DND-41 (cell line): ENCODE measurements at regions not wholly inside any gene's neighbourhood (a gene's known extent, or its start where the extent isn't known, plus 50 kb on each side); places are given as distances from the start of the nearest gene placed in this dataset.
"Not testable (repeated sequence)": the region's sequence is repeated elsewhere in the genome, so short reads cannot be mapped to it uniquely, and the experiment has no call there.

Experiments used
- ATAC-seq: fragments of 200-7000 bp; cut with Tn5 transposase; 3 replicates; pipeline ENCODE4 v1.9.1; 2021; ENCODE audit warnings: low read depth; ENCODE audit not compliant: insufficient read depth
- DNase-seq: peaks from one replicate; pipeline ENCODE4 v3.0.0-alpha.2; 2020
- H2AFZ ChIP-seq: 2 replicates; pipeline ENCODE4 v1.6.0; 2012; ENCODE audit warnings: low read depth, low read length
- H3K27ac ChIP-seq: 2 replicates; pipeline ENCODE4 v1.5.1; 2012; ENCODE audit warnings: low read length, inconsistent platforms
- H3K27me3 ChIP-seq: fragments of 200-600 bp; sonication (generic); 2 replicates; pipeline ENCODE4 v1.6.0; 2012; ENCODE audit warnings: low read length, mild to moderate bottlenecking, inconsistent platforms; ENCODE audit not compliant: insufficient read depth, poor library complexity
- H3K36me3 ChIP-seq: 2 replicates; pipeline ENCODE4 v1.5.1; 2012; ENCODE audit warnings: low read length, inconsistent platforms; ENCODE audit not compliant: insufficient read depth
- H3K4me1 ChIP-seq: 2 replicates; pipeline ENCODE4 v1.5.1; 2012; ENCODE audit warnings: mild to moderate bottlenecking, low read length; ENCODE audit not compliant: insufficient read depth
- H3K4me2 ChIP-seq: 2 replicates; pipeline ENCODE4 v1.6.0; 2012; ENCODE audit warnings: mild to moderate bottlenecking, moderate library complexity, low read length, inconsistent platforms; ENCODE audit not compliant: insufficient read depth
- H3K4me3 ChIP-seq, 2 experiments: fragments of 200-600 bp in 1 of 2; shearing (Covaris generic) in 1 of 2; 2 replicates each; pipeline ENCODE4 v1.5.1; 2012 to 2016; ENCODE audit warnings: inconsistent platforms in 2 of 2, low read length in 2 of 2, mild to moderate bottlenecking in 2 of 2, low read depth in 1 of 2, moderate library complexity in 1 of 2
- H3K79me2 ChIP-seq: 2 replicates; pipeline ENCODE4 v1.6.0; 2012; ENCODE audit warnings: low read length, inconsistent platforms; ENCODE audit not compliant: insufficient read depth
- H3K9ac ChIP-seq: 2 replicates; pipeline ENCODE4 v1.6.0; 2012; ENCODE audit warnings: low read depth, mild to moderate bottlenecking, inconsistent platforms, low read length, moderate library complexity
- H3K9me3 ChIP-seq: 2 replicates; pipeline ENCODE4 v1.5.1; 2012; ENCODE audit warnings: low read length, moderate library complexity, mild to moderate bottlenecking, inconsistent platforms; ENCODE audit not compliant: insufficient read depth, severe bottlenecking
- H4K20me1 ChIP-seq: 2 replicates; pipeline ENCODE4 v1.6.0; 2012; ENCODE audit warnings: low read length; ENCODE audit not compliant: insufficient read depth
- CTCF ChIP-seq: IDR thresholded peaks from 2 replicates; pipeline ENCODE4 v1.5.1; 2012; ENCODE audit warnings: borderline replicate concordance, low read length, moderate library complexity, mild to moderate bottlenecking; ENCODE audit not compliant: poor library complexity, severe bottlenecking; ENCODE audit errors: extremely low read depth
- EZH2 ChIP-seq: IDR thresholded peaks from 3 replicates; pipeline ENCODE4 v1.6.1; 2012; ENCODE audit warnings: borderline replicate concordance, low read depth, mild to moderate bottlenecking, moderate library complexity, low read length, inconsistent platforms; ENCODE audit not compliant: severe bottlenecking

GRCh38 chr16:62805221-62805857, 769.1 kb upstream of the CDH8 start:
- Histone ChIP-seq H3K4me2 (no peak overlapping the region), H3K4me1 (no peaks in the 10 kb centered on the region), H3K27me3 (no peaks in the 10 kb centered on the region), H3K36me3 (no peaks in the 10 kb centered on the region), H3K79me2 (no peaks in the 10 kb centered on the region), H3K27ac (no peak overlapping the region), H2AFZ (no peak overlapping the region), H3K9me3 (no peaks in the 10 kb centered on the region), H3K9ac (no peak overlapping the region), H3K4me3 (no peak overlapping the region), H4K20me1 (no peaks in the 10 kb centered on the region)
- TF ChIP-seq CTCF (no peak), EZH2 (no peak)
- ATAC-seq (no peak), DNase-seq (no peak)

- DNase-seq (no peak), ATAC-seq (no peak)
- Histone ChIP-seq H3K9me3 (no peaks in the 10 kb centered on the region), H3K27me3 (no peaks in the 10 kb centered on the region), H3K36me3 (no peaks in the 10 kb centered on the region), H2AFZ (no peak overlapping the region), H3K4me3 (no peak overlapping the region), H4K20me1 (no peaks in the 10 kb centered on the region), H3K27ac (no peak overlapping the region), H3K4me2 (no peak overlapping the region), H3K4me1 (no peaks in the 10 kb centered on the region), H3K9ac (no peak overlapping the region), H3K79me2 (no peaks in the 10 kb centered on the region)
- TF ChIP-seq CTCF (no peak), EZH2 (no peak)
These were observed 758.5 kb upstream of the CDH8 start for GRCh38 chr16:62794724-62795123.

- not testable (repeated sequence) for H4K20me1 ChIP-seq, H3K9me3 ChIP-seq, H3K4me3 ChIP-seq, ATAC-seq, H3K4me1 ChIP-seq, H3K27me3 ChIP-seq, H3K27ac ChIP-seq, H3K36me3 ChIP-seq, DNase-seq, H3K79me2 ChIP-seq, H3K4me2 ChIP-seq, H2AFZ ChIP-seq, H3K9ac ChIP-seq
These were observed 743.8 kb upstream of the CDH8 start for GRCh38 chr16:62780081-62780480.

DNA sequence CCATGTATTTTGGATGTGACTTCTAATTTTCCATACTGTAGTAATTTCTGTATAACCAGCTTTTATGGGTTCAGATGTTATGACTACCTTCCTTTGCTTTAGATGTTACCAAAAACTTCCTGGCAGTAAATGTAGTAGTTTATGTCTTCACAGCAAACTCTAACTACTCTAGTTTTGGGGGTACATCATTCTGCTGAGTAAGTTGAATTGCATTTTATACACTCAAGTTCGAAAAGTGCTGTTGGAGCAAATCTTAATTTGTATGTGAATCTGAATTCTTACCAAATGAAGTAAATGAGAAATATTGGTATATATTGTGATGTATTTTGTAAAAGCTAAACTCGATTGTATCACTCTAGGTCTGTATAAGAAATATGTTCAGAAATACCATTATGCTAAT, 728.3 kb upstream of the CDH8 start:
- H3K27me3 ChIP-seq, result no peaks in the 10 kb centered on the region
- no peak overlapping the region for H3K4me2 ChIP-seq
- ATAC-seq (no peak), DNase-seq (no peak)
- H3K79me2 ChIP-seq, result no peaks in the 10 kb centered on the region
- H3K4me3 ChIP-seq, result no peak overlapping the region
- no peaks in the 10 kb centered on the region for H3K4me1 ChIP-seq
- no peak overlapping the region for H3K9ac ChIP-seq
- H4K20me1 ChIP-seq, result no peaks in the 10 kb centered on the region
- no peaks in the 10 kb centered on the region for H3K36me3 ChIP-seq
- H3K9me3 ChIP-seq, result no peaks in the 10 kb centered on the region
- H3K27ac ChIP-seq, result no peak overlapping the region
- no peak for TF ChIP-seq CTCF
- no peak overlapping the region for H2AFZ ChIP-seq
